Lower lobe of right lung (tissue), 2 donors: ENCODE measurements at regions not wholly inside any gene's neighbourhood (a gene's known extent, or its start where the extent isn't known, plus 50 kb on each side); places are given as distances from the start of the nearest gene placed in this dataset.

Source experiments
- ATAC-seq, 2 donors: fragments of 200-7000 bp; cut with Tn5 transposase; one replicate each; pipeline ENCODE4 v1.9.1; 2020 to 2022; ENCODE audit warnings: mild to moderate bottlenecking in 2 of 2, moderate library complexity in 2 of 2
- DNase-seq: peaks from one replicate; pipeline ENCODE4 v3.0.0-alpha.2; 2020
- H3K27ac ChIP-seq: fragments of 200-600 bp; one replicate; pipeline ENCODE4 v1.8.0; 2022
- H3K27me3 ChIP-seq: fragments of 200-600 bp; one replicate; pipeline ENCODE4 v1.8.0; 2022; ENCODE audit warnings: low read depth
- H3K36me3 ChIP-seq: fragments of 200-600 bp; one replicate; pipeline ENCODE4 v1.8.0; 2022; ENCODE audit warnings: mild to moderate bottlenecking
- H3K4me1 ChIP-seq: fragments of 200-600 bp; one replicate; pipeline ENCODE4 v1.8.0; 2022
- H3K4me3 ChIP-seq: fragments of 200-600 bp; one replicate; pipeline ENCODE4 v1.8.0; 2022; ENCODE audit warnings: mild to moderate bottlenecking
- H3K9me3 ChIP-seq: fragments of 200-600 bp; one replicate; pipeline ENCODE4 v1.8.0; 2022
- CTCF ChIP-seq: fragments of 200-600 bp; IDR thresholded peaks from one replicate; pipeline ENCODE4 v1.8.0; 2022; ENCODE audit warnings: antibody characterized with exemption, mild to moderate bottlenecking
- intact Hi-C: fragments of 100-400 bp; cut with DNase I; formaldehyde crosslinking; loops from one replicate; pipeline ENCODE4 v1.11.0; 2022
- donor health status: DM: no; HTN: yes; CAD: no; lungs with severe emphysema.

- H3K4me1 ChIP-seq = no peaks in the 10 kb centered on the region
- H3K27me3 ChIP-seq = no peaks in the 10 kb centered on the region
- no peaks in the 10 kb centered on the region for H3K9me3 ChIP-seq
- TF ChIP-seq CTCF = no peak
- H3K27ac ChIP-seq = no peak overlapping the region
- no peak overlapping the region for H3K4me3 ChIP-seq
- ATAC-seq (no peak), DNase-seq (no peak)
- no peaks in the 10 kb centered on the region for H3K36me3 ChIP-seq
- intact Hi-C loops = no loop called here
These were observed 357.3 kb downstream of the FOXA2 start for GRCh38 chr20:22226849-22227700.

- Histone ChIP-seq H3K27ac (no peak overlapping the region), H3K27me3 (no peaks in the 10 kb centered on the region), H3K36me3 (no peaks in the 10 kb centered on the region), H3K4me1 (no peaks in the 10 kb centered on the region), H3K9me3 (no peaks in the 10 kb centered on the region), H3K4me3 (no peak overlapping the region)
- TF ChIP-seq CTCF = no peak
- intact Hi-C loops = no loop called here
- ATAC-seq (no peak), DNase-seq (no peak)
These were observed 361.1 kb downstream of the FOXA2 start for GRCh38 chr20:22223236-22223635.

- no peaks in the 10 kb centered on the region for H3K9me3 ChIP-seq
- no peaks in the 10 kb centered on the region for H3K4me1 ChIP-seq
- no peak overlapping the region for H3K4me3 ChIP-seq
- no peak for DNase-seq
- TF ChIP-seq CTCF = no peak
- no peaks in the 10 kb centered on the region for H3K36me3 ChIP-seq
- intact Hi-C loops = no loop called here
- peaks cover 6% of the 10 kb centered on the region for H3K27me3 ChIP-seq
- no peak for ATAC-seq
- no peak overlapping the region for H3K27ac ChIP-seq
These were observed 366.5 kb downstream of the FOXA2 start for GRCh38 chr20:22217712-22218352.

- Histone ChIP-seq H3K27ac (no peak overlapping the region), H3K9me3 (no peaks in the 10 kb centered on the region), H3K4me1 (no peaks in the 10 kb centered on the region), H3K4me3 (no peak overlapping the region), H3K36me3 (no peaks in the 10 kb centered on the region), H3K27me3 (peaks cover 6% of the 10 kb centered on the region)
- ATAC-seq = no peak
- intact Hi-C loops = no loop called here
- TF ChIP-seq CTCF = no peak
- DNase-seq = no peak
These were observed 367.4 kb downstream of the FOXA2 start for GRCh38 chr20:22216984-22217383.

- no peaks in the 10 kb centered on the region for H3K4me1 ChIP-seq
- intact Hi-C loops = no loop called here
- ATAC-seq = no peak
These were observed 370.1 kb downstream of the FOXA2 start for GRCh38 chr20:22214296-22214695.

More at GRCh38 chr20:22214296-22214695, 370.1 kb downstream of the FOXA2 start:
- Histone ChIP-seq H3K4me3 (no peak overlapping the region), H3K9me3 (no peaks in the 10 kb centered on the region), H3K27ac (no peak overlapping the region), H3K36me3 (no peaks in the 10 kb centered on the region), H3K27me3 (peaks cover 6% of the 10 kb centered on the region)
- DNase-seq = no peak
- TF ChIP-seq CTCF = no peak
